Tibial nerve (tissue), 4 donors: ENCODE measurements at regions not wholly inside any gene's neighbourhood (a gene's known extent, or its start where the extent isn't known, plus 50 kb on each side); places are given as distances from the start of the nearest gene placed in this dataset.

Experiments used
- CTCF ChIP-seq, 5 experiments: fragments of 200-600 bp in 3 of 5; fragments of 450-650 bp in 2 of 5; sonication (generic) in 3 of 5; IDR thresholded peaks; one replicate each; pipeline ENCODE4 v1.5.1; 2016 to 2019; ENCODE audit warnings: antibody characterized with exemption in 5 of 5, mild to moderate bottlenecking in 3 of 5, moderate library complexity in 2 of 5
- EP300 ChIP-seq, 2 donors: sonication (generic); formaldehyde crosslinking; IDR thresholded peaks; one replicate each; pipeline ENCODE4 v1.6.1; 2017; ENCODE audit warnings: antibody characterized with exemption in 2 of 2, mild to moderate bottlenecking in 1 of 2

GRCh38 chr3:76324101-76324500, 538.8 kb upstream of the ZNF717 start:
- TF ChIP-seq CTCF (IDR thresholded peaks at IDR 0.05) = no peak
- TF ChIP-seq EP300 (IDR thresholded peaks at IDR 0.05) = no peak
